Spleen (tissue), 11 donors: ENCODE measurements at regions not wholly inside any gene's neighbourhood (a gene's known extent, or its start where the extent isn't known, plus 50 kb on each side); places are given as distances from the start of the nearest gene placed in this dataset.

Experiments
- DNase-seq: peaks from one replicate; pipeline ENCODE4 v3.0.0-alpha.2; 2020
- H3K27ac ChIP-seq, 8 donors: fragments of 200-600 bp; sonication (generic) in 7 of 8; 1 replicate in 4 of 8; 2 replicates in 4 of 8; pipeline versions ENCODE4 v1.5.0 to v1.8.0; 2016 to 2021; ENCODE audit warnings: inconsistent platforms in 4 of 8, mild to moderate bottlenecking in 4 of 8, moderate library complexity in 1 of 8
- H3K27me3 ChIP-seq, 7 donors: fragments of 200-600 bp; sonication (generic) in 6 of 7; replicated peaks in 1 of 7; 1 replicate in 4 of 7; 2 replicates in 3 of 7; pipeline versions ENCODE4 v1.5.0 to v1.8.0; 2016 to 2021; ENCODE audit warnings: inconsistent platforms in 3 of 7, mild to moderate bottlenecking in 1 of 7
- H3K36me3 ChIP-seq, 6 donors: fragments of 200-600 bp; sonication (generic) in 5 of 6; 1 replicate in 4 of 6; 2 replicates in 2 of 6; pipeline versions ENCODE4 v1.5.0 to v1.8.0; 2016 to 2021; ENCODE audit warnings: inconsistent platforms in 2 of 6
- H3K4me1 ChIP-seq, 6 donors: fragments of 200-600 bp; sonication (generic) in 5 of 6; 1 replicate in 3 of 6; 2 replicates in 3 of 6; pipeline versions ENCODE4 v1.5.0 to v1.8.0; 2016 to 2021; ENCODE audit warnings: inconsistent platforms in 3 of 6
- H3K4me3 ChIP-seq, 8 donors: fragments of 200-600 bp; sonication (generic) in 7 of 8; 1 replicate in 4 of 8; 2 replicates in 4 of 8; pipeline versions ENCODE4 v1.5.0 to v1.8.0; 2016 to 2021; ENCODE audit warnings: inconsistent platforms in 4 of 8, mild to moderate bottlenecking in 4 of 8, moderate library complexity in 2 of 8
- H3K9me3 ChIP-seq, 8 donors: fragments of 200-600 bp; sonication (generic) in 7 of 8; 1 replicate in 4 of 8; 2 replicates in 4 of 8; pipeline versions ENCODE4 v1.5.0 to v1.8.0; 2016 to 2021; ENCODE audit warnings: inconsistent platforms in 4 of 8
- CTCF ChIP-seq, 11 experiments: fragments of 200-600 bp in 7 of 11; fragments of 450-650 bp in 4 of 11; sonication (generic) in 4 of 11; IDR thresholded peaks in 8 of 11; conservative IDR thresholded peaks in 3 of 11; 1 replicate in 7 of 11; 2 replicates in 4 of 11; pipeline versions ENCODE4 v1.4.0 to v1.8.0; 2016 to 2021; ENCODE audit warnings: antibody characterized with exemption in 11 of 11, inconsistent platforms in 4 of 11, mild to moderate bottlenecking in 1 of 11
- POLR2A ChIP-seq, 3 donors: fragments of 450-650 bp; IDR thresholded peaks; one replicate each; pipeline ENCODE4 v1.5.1; 2017; ENCODE audit warnings: antibody characterized with exemption in 3 of 3, mild to moderate bottlenecking in 1 of 3
- POLR2AphosphoS5 ChIP-seq, 3 donors: sonication (generic); formaldehyde crosslinking; IDR thresholded peaks; one replicate each; pipeline ENCODE4 v1.5.1; 2017; ENCODE audit warnings: antibody characterized with exemption in 3 of 3
- WGBS, 5 donors: extraction: QIAGEN DNeasy Blood & Tissue Kit in 3 of 5; methylation state at CpG; one replicate each; pipeline versions ENCODE4 v1.1.5 to v1.1.7; 2013 to 2018; 5-methylcytosine and 5-hydroxymethylcytosine counted together
- intact Hi-C: fragments of 100-400 bp; cut with DNase I; formaldehyde crosslinking; loops from one replicate; pipeline ENCODE4 v1.15.0; 2023; ENCODE audit warnings: low total_unique reads
- donor health status: healthy with polysubstance abuse.
- donor health status: DM: no; HTN: no; CAD: no; lungs with moderate emphysema.
- donor health status: DM: no; HTN: no; CAD: no.
- donor health status: Bipolar disorder and iron deficiency.
- donor health status: healthy.
- donor health status: DM: no; HTN: no; CAD: no.
- donor health status: DM: yes; HTN: yes; CAD: no.

GRCh38 chr2:120583851-120584570 is 151.7 kb upstream of the GLI2 start:
- Histone ChIP-seq H3K9me3 (peaks cover 0 to 13% (median 0%) of the 10 kb centered on the region in 8 donors), H3K36me3 (no peaks in the 10 kb centered on the region), H3K27ac (no peak overlapping the region), H3K27me3 (peaks cover 0 to 93% (median 23%) of the 10 kb centered on the region in 7 donors), H3K4me1 (peaks cover 0 to 15% (median 5%) of the 10 kb centered on the region in 6 donors), H3K4me3 (no peak overlapping the region)
- DNase-seq: no peak
- no peak for TF ChIP-seq POLR2A (IDR thresholded peaks at IDR 0.05)
- no peak for TF ChIP-seq POLR2AphosphoS5 (IDR thresholded peaks at IDR 0.05)
- TF ChIP-seq CTCF (IDR thresholded peaks at IDR 0.05 in 8 of 11, conservative IDR thresholded peaks at IDR 0.05 in 3 of 11): no peak
- 81 to 96% (median 91%) methylated on average over 1 of the region's 1 CpG for WGBS, 5 donors
- intact Hi-C loops: no loop called here

GRCh38 chr2:120586507-120587278 is 149.0 kb upstream of the GLI2 start:
- H3K4me1 ChIP-seq: peaks cover 0 to 15% (median 5%) of the 10 kb centered on the region in 6 donors
- H3K36me3 ChIP-seq: no peaks in the 10 kb centered on the region
- 18 to 35% (median 21%) methylated on average over 35 to 41 of the region's 41 CpGs for WGBS, 5 donors
- DNase-seq: no peak
- TF ChIP-seq CTCF (IDR thresholded peaks at IDR 0.05 in 8 of 11, conservative IDR thresholded peaks at IDR 0.05 in 3 of 11): no peak
- TF ChIP-seq POLR2AphosphoS5 (IDR thresholded peaks at IDR 0.05): no peak
- no peak for TF ChIP-seq POLR2A (IDR thresholded peaks at IDR 0.05)
- peaks cover 0 to 90% (median 23%) of the 10 kb centered on the region in 7 donors for H3K27me3 ChIP-seq
- peaks cover 0 to 13% (median 0%) of the 10 kb centered on the region in 8 donors for H3K9me3 ChIP-seq
- peak overlapping the region in 1 of 8 donors; percentile 36 for H3K4me3 ChIP-seq
- no peak overlapping the region for H3K27ac ChIP-seq
- intact Hi-C loops: no loop called here

GRCh38 chr2:120587279-120587996 is 148.2 kb upstream of the GLI2 start:
- Histone ChIP-seq H3K27me3 (peaks cover 0 to 91% (median 23%) of the 10 kb centered on the region in 7 donors), H3K4me1 (peaks cover 0 to 15% (median 5%) of the 10 kb centered on the region in 6 donors), H3K36me3 (no peaks in the 10 kb centered on the region), H3K9me3 (peaks cover 0 to 11% (median 0%) of the 10 kb centered on the region in 8 donors), H3K4me3 (peak overlapping the region in 1 of 8 donors; percentile 36), H3K27ac (no peak overlapping the region)
- 5 to 28% (median 8%) methylated on average over 10 to 68 of the region's 68 CpGs for WGBS, 5 donors
- intact Hi-C loops: no loop called here
- no peak for DNase-seq
- TF ChIP-seq POLR2AphosphoS5 (IDR thresholded peaks at IDR 0.05) (no peak), CTCF (IDR thresholded peaks at IDR 0.05 in 8 of 11, conservative IDR thresholded peaks at IDR 0.05 in 3 of 11) (no peak), POLR2A (IDR thresholded peaks at IDR 0.05) (no peak)
